DND-41 (cell line): ENCODE measurements at regions not wholly inside any gene's neighbourhood (a gene's known extent, or its start where the extent isn't known, plus 50 kb on each side); places are given as distances from the start of the nearest gene placed in this dataset.

Experiments used
- ATAC-seq: fragments of 200-7000 bp; cut with Tn5 transposase; 3 replicates; pipeline ENCODE4 v1.9.1; 2021; ENCODE audit warnings: low read depth; ENCODE audit not compliant: insufficient read depth
- DNase-seq: peaks from one replicate; pipeline ENCODE4 v3.0.0-alpha.2; 2020
- H2AFZ ChIP-seq: 2 replicates; pipeline ENCODE4 v1.6.0; 2012; ENCODE audit warnings: low read depth, low read length
- H3K27ac ChIP-seq: 2 replicates; pipeline ENCODE4 v1.5.1; 2012; ENCODE audit warnings: low read length, inconsistent platforms
- H3K27me3 ChIP-seq: fragments of 200-600 bp; sonication (generic); 2 replicates; pipeline ENCODE4 v1.6.0; 2012; ENCODE audit warnings: low read length, mild to moderate bottlenecking, inconsistent platforms; ENCODE audit not compliant: insufficient read depth, poor library complexity
- H3K36me3 ChIP-seq: 2 replicates; pipeline ENCODE4 v1.5.1; 2012; ENCODE audit warnings: low read length, inconsistent platforms; ENCODE audit not compliant: insufficient read depth
- H3K4me1 ChIP-seq: 2 replicates; pipeline ENCODE4 v1.5.1; 2012; ENCODE audit warnings: mild to moderate bottlenecking, low read length; ENCODE audit not compliant: insufficient read depth
- H3K4me2 ChIP-seq: 2 replicates; pipeline ENCODE4 v1.6.0; 2012; ENCODE audit warnings: mild to moderate bottlenecking, moderate library complexity, low read length, inconsistent platforms; ENCODE audit not compliant: insufficient read depth
- H3K4me3 ChIP-seq, 2 experiments: fragments of 200-600 bp in 1 of 2; shearing (Covaris generic) in 1 of 2; 2 replicates each; pipeline ENCODE4 v1.5.1; 2012 to 2016; ENCODE audit warnings: inconsistent platforms in 2 of 2, low read length in 2 of 2, mild to moderate bottlenecking in 2 of 2, low read depth in 1 of 2, moderate library complexity in 1 of 2
- H3K79me2 ChIP-seq: 2 replicates; pipeline ENCODE4 v1.6.0; 2012; ENCODE audit warnings: low read length, inconsistent platforms; ENCODE audit not compliant: insufficient read depth
- H3K9ac ChIP-seq: 2 replicates; pipeline ENCODE4 v1.6.0; 2012; ENCODE audit warnings: low read depth, mild to moderate bottlenecking, inconsistent platforms, low read length, moderate library complexity
- H3K9me3 ChIP-seq: 2 replicates; pipeline ENCODE4 v1.5.1; 2012; ENCODE audit warnings: low read length, moderate library complexity, mild to moderate bottlenecking, inconsistent platforms; ENCODE audit not compliant: insufficient read depth, severe bottlenecking
- H4K20me1 ChIP-seq: 2 replicates; pipeline ENCODE4 v1.6.0; 2012; ENCODE audit warnings: low read length; ENCODE audit not compliant: insufficient read depth
- CTCF ChIP-seq: IDR thresholded peaks from 2 replicates; pipeline ENCODE4 v1.5.1; 2012; ENCODE audit warnings: borderline replicate concordance, low read length, moderate library complexity, mild to moderate bottlenecking; ENCODE audit not compliant: poor library complexity, severe bottlenecking; ENCODE audit errors: extremely low read depth
- EZH2 ChIP-seq: IDR thresholded peaks from 3 replicates; pipeline ENCODE4 v1.6.1; 2012; ENCODE audit warnings: borderline replicate concordance, low read depth, mild to moderate bottlenecking, moderate library complexity, low read length, inconsistent platforms; ENCODE audit not compliant: severe bottlenecking

- Histone ChIP-seq H3K4me1 (no peaks in the 10 kb centered on the region), H2AFZ (no peak overlapping the region), H3K9ac (no peak overlapping the region), H3K9me3 (no peaks in the 10 kb centered on the region), H3K4me2 (no peak overlapping the region), H3K27ac (no peak overlapping the region), H4K20me1 (no peaks in the 10 kb centered on the region), H3K36me3 (no peaks in the 10 kb centered on the region), H3K79me2 (no peaks in the 10 kb centered on the region), H3K27me3 (no peaks in the 10 kb centered on the region), H3K4me3 (no peak overlapping the region)
- DNase-seq (no peak), ATAC-seq (no peak)
- TF ChIP-seq CTCF, result no peak
- TF ChIP-seq EZH2, result no peak
Observed at GRCh38 chr1:29653034-29653810, 416.9 kb downstream of the PTPRU start.

GRCh38 chr1:29651684-29652665, 415.7 kb downstream of the PTPRU start:
- no peak for ATAC-seq
- Histone ChIP-seq H4K20me1 (no peaks in the 10 kb centered on the region), H3K4me1 (no peaks in the 10 kb centered on the region), H3K27ac (no peak overlapping the region), H3K9me3 (no peaks in the 10 kb centered on the region), H3K9ac (no peak overlapping the region), H3K36me3 (no peaks in the 10 kb centered on the region), H3K4me2 (no peak overlapping the region), H3K27me3 (no peaks in the 10 kb centered on the region), H3K4me3 (no peak overlapping the region), H3K79me2 (no peaks in the 10 kb centered on the region), H2AFZ (no peak overlapping the region)
- TF ChIP-seq EZH2 (no peak), CTCF (no peak)
- no peak for DNase-seq

- no peak for TF ChIP-seq CTCF
- no peak for TF ChIP-seq EZH2
- no peak overlapping the region for H3K9ac ChIP-seq
- no peaks in the 10 kb centered on the region for H4K20me1 ChIP-seq
- H3K4me2 ChIP-seq, result no peak overlapping the region
- no peak overlapping the region for H2AFZ ChIP-seq
- no peak overlapping the region for H3K27ac ChIP-seq
- no peak overlapping the region for H3K4me3 ChIP-seq
- H3K4me1 ChIP-seq, result no peaks in the 10 kb centered on the region
- H3K9me3 ChIP-seq, result no peaks in the 10 kb centered on the region
- ATAC-seq, result no peak
- H3K27me3 ChIP-seq, result no peaks in the 10 kb centered on the region
- H3K79me2 ChIP-seq, result no peaks in the 10 kb centered on the region
- no peaks in the 10 kb centered on the region for H3K36me3 ChIP-seq
- no peak for DNase-seq
Observed at GRCh38 chr1:29651246-29651645, 414.9 kb downstream of the PTPRU start.
